A549 (cell line): ENCODE measurements at regions not wholly inside any gene's neighbourhood (a gene's known extent, or its start where the extent isn't known, plus 50 kb on each side); places are given as distances from the start of the nearest gene placed in this dataset.

Experiments
- CEBPB ChIP-seq, 2 experiments: fragments of >200 bp in 1 of 2; sonication (Bioruptor Twin) in 1 of 2; formaldehyde crosslinking in 1 of 2; IDR thresholded peaks; 2 replicates each; pipeline ENCODE4 v1.6.1; 2012 to 2016
- CTCF ChIP-seq: fragments of >200 bp; sonication (Bioruptor Twin); formaldehyde crosslinking; IDR thresholded peaks from 3 replicates; pipeline ENCODE4 v1.5.1; 2016
- EP300 ChIP-seq, 2 experiments: fragments of >200 bp; sonication (Bioruptor Twin); formaldehyde crosslinking; IDR thresholded peaks; 2 replicates in 1 of 2; 3 replicates in 1 of 2; pipeline ENCODE4 v1.6.1; 2016 to 2017
- HDAC2 ChIP-seq: fragments of 200-600 bp; sonication (generic); IDR thresholded peaks from 2 replicates; pipeline ENCODE4 v1.6.1; 2016
- HOXB13 ChIP-seq: fragments of 250-450 bp; sonication (Bioruptor Pico); IDR thresholded peaks from 2 replicates; pipeline ENCODE4 v1.5.0; 2020; ENCODE audit warnings: low read depth, mild to moderate bottlenecking, moderate library complexity
- JUN ChIP-seq, 2 experiments: fragments of >200 bp; sonication (Bioruptor Twin); formaldehyde crosslinking; IDR thresholded peaks; 2 replicates in 1 of 2; 3 replicates in 1 of 2; pipeline ENCODE4 v1.6.1; 2016 to 2017
- MAZ ChIP-seq: fragments of 150-350 bp; IDR thresholded peaks from 2 replicates; pipeline ENCODE4 v1.6.1; 2014; ENCODE audit warnings: antibody characterized with exemption, low read depth, low read length, borderline replicate concordance
- MYC ChIP-seq: IDR thresholded peaks from 2 replicates; pipeline ENCODE4 v1.6.1; 2012; ENCODE audit warnings: mild to moderate bottlenecking, inconsistent platforms, low read length, improper control_type of control experiment, borderline replicate concordance
- NR3C1 ChIP-seq: fragments of >200 bp; sonication (Bioruptor Twin); formaldehyde crosslinking; IDR thresholded peaks from 3 replicates; pipeline ENCODE4 v1.6.1; 2017
- POLR2A ChIP-seq: IDR thresholded peaks from 2 replicates; pipeline ENCODE4 v1.6.1; 2012; ENCODE audit warnings: mild to moderate bottlenecking, low read length
- RAD21 ChIP-seq, 2 experiments: fragments of >200 bp in 1 of 2; sonication (Bioruptor Twin) in 1 of 2; formaldehyde crosslinking in 1 of 2; IDR thresholded peaks in 1 of 2; conservative IDR thresholded peaks in 1 of 2; 2 replicates in 1 of 2; 3 replicates in 1 of 2; pipeline ENCODE4 v1.6.1; 2012 to 2018; ENCODE audit warnings: inconsistent platforms in 1 of 2
- RARB ChIP-seq: fragments of 250-450 bp; sonication (Bioruptor Pico); IDR thresholded peaks from 2 replicates; pipeline ENCODE4 v1.8.0; 2021; ENCODE audit warnings: mild to moderate bottlenecking, moderate library complexity
- TP53 ChIP-seq: fragments of 250-450 bp; sonication (Bioruptor Pico); IDR thresholded peaks from 2 replicates; pipeline ENCODE4 v1.5.0; 2021; ENCODE audit warnings: mild to moderate bottlenecking, moderate library complexity

GRCh38 chr13:40189898-40190630, 476.4 kb downstream of the FOXO1 start:
- TF ChIP-seq RAD21 (conservative IDR thresholded peaks at IDR 0.05 in 1 of 2, IDR thresholded peaks at IDR 0.05 in 1 of 2) (no peak), EP300 (IDR thresholded peaks at IDR 0.05) (no peak), CTCF (no peak), POLR2A (no peak), HOXB13 (CRISPR knock-in tag) (no peak), MYC (no peak), HDAC2 (no peak), MAZ (no peak), CEBPB (IDR thresholded peaks at IDR 0.05) (no peak), RARB (CRISPR knock-in tag) (no peak), NR3C1 (no peak), TP53 (no peak), JUN (IDR thresholded peaks at IDR 0.05) (no peak)
